RPMI8226 (cell line): ENCODE measurements at regions not wholly inside any gene's neighbourhood (a gene's known extent, or its start where the extent isn't known, plus 50 kb on each side); places are given as distances from the start of the nearest gene placed in this dataset.
A peak's percentile ranks its signal among the peaks of the same experiment; 100 is the strongest.
"Not testable (repeated sequence)": the region's sequence is repeated elsewhere in the genome, so short reads cannot be mapped to it uniquely, and the experiment has no call there.

Source experiments
- DNase-seq: peaks from one replicate; pipeline ENCODE4 v3.0.0-alpha.2; 2015

GRCh38 chr3:27661797-27662196, 60.3 kb downstream of the EOMES start:
- no peak for DNase-seq

- DNase-seq, result peak; percentile 29
Observed at GRCh38 chr3:27659279-27660021, 62.7 kb downstream of the EOMES start.

GRCh38 chr3:27658741-27659140, 63.4 kb downstream of the EOMES start:
- no peak for DNase-seq

- no peak for DNase-seq
Observed at GRCh38 chr3:27657871-27658270, 64.3 kb downstream of the EOMES start.

GRCh38 chr3:27657404-27657803, 64.7 kb downstream of the EOMES start:
- no peak for DNase-seq

- DNase-seq, result no peak
Observed at GRCh38 chr3:27656790-27657189, 65.3 kb downstream of the EOMES start.

GRCh38 chr3:27655547-27655946, 66.6 kb downstream of the EOMES start:
- DNase-seq, result no peak

GRCh38 chr3:27653803-27654558, 68.1 kb downstream of the EOMES start:
- no peak for DNase-seq

- no peak for DNase-seq
Observed at GRCh38 chr3:27649277-27649676, 72.8 kb downstream of the EOMES start.

- no peak for DNase-seq
Observed at GRCh38 chr3:27646896-27647295, 75.2 kb downstream of the EOMES start.

GRCh38 chr3:27644941-27645340, 77.2 kb downstream of the EOMES start:
- no peak for DNase-seq

GRCh38 chr3:27643355-27643754, 78.8 kb downstream of the EOMES start:
- no peak for DNase-seq

- DNase-seq, result no peak
Observed at GRCh38 chr3:27642796-27643195, 79.3 kb downstream of the EOMES start.

GRCh38 chr3:27641888-27642601, 80.1 kb downstream of the EOMES start:
- no peak for DNase-seq

GRCh38 chr3:27641271-27641800, 80.8 kb downstream of the EOMES start:
- DNase-seq, result no peak

- DNase-seq, result no peak
Observed at GRCh38 chr3:27639271-27639670, 82.9 kb downstream of the EOMES start.

GRCh38 chr3:27638594-27638993, 83.5 kb downstream of the EOMES start:
- no peak for DNase-seq

- no peak for DNase-seq
Observed at GRCh38 chr3:27637346-27637995, 84.7 kb downstream of the EOMES start.

GRCh38 chr3:27635006-27635405, 87.1 kb downstream of the EOMES start:
- not testable (repeated sequence) for DNase-seq

- DNase-seq, result peak; percentile 9
Observed at GRCh38 chr3:27633224-27633545, 88.9 kb downstream of the EOMES start.

- peak; percentile 63 for DNase-seq
Observed at GRCh38 chr3:27632431-27633223, 89.5 kb downstream of the EOMES start.

- DNase-seq, result no peak
Observed at GRCh38 chr3:27630885-27631284, 91.2 kb downstream of the EOMES start.
